ENCODE measurements at regions not wholly inside any gene's neighbourhood (a gene's known extent, or its start where the extent isn't known, plus 50 kb on each side); places are given as distances from the start of the nearest gene placed in this dataset.

DNA sequence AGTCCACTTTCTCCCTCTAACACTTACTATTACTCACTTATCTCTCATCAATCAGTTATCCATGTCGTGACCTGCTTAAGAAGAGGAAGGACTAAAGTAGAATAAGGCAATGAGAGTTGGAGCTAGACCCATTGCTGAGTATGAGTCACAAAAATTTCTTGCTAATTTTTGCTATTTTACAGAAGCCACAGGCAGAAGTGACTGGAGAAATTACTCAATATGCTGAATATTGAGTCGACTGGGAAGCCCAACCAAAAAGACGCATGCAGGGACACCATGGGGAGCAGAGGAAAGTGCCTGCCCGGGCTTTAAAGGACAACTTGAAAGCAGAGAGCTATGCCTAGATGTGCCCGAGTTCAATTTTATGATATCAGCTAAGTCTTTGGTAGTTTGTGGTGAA, 115.4 kb upstream of the FOXG1 start:
- no peak for DNase-seq (ENCODE audit: low spot score, unreplicated experiment)
- H3K36me3 Mint-ChIP-seq (ENCODE audit: insufficient read depth) = no peaks in the 10 kb centered on the region

GRCh38 chr14:28652782-28653181, 113.8 kb upstream of the FOXG1 start:
- peaks cover 2% of the 10 kb centered on the region for H3K9me3 Mint-ChIP-seq (ENCODE audit: low read depth)
- no peak overlapping the region for H3K4me3 Mint-ChIP-seq (ENCODE audit: low read depth)
- no peaks in the 10 kb centered on the region for H3K36me3 Mint-ChIP-seq (ENCODE audit: insufficient read depth)
- H3K27me3 Mint-ChIP-seq = no peaks in the 10 kb centered on the region
- peaks cover 7% of the 10 kb centered on the region for H3K4me1 Mint-ChIP-seq (ENCODE audit: low read depth)
- DNase-seq (ENCODE audit: low spot score, unreplicated experiment) = no peak
- TF ChIP-seq, protein P1, sequence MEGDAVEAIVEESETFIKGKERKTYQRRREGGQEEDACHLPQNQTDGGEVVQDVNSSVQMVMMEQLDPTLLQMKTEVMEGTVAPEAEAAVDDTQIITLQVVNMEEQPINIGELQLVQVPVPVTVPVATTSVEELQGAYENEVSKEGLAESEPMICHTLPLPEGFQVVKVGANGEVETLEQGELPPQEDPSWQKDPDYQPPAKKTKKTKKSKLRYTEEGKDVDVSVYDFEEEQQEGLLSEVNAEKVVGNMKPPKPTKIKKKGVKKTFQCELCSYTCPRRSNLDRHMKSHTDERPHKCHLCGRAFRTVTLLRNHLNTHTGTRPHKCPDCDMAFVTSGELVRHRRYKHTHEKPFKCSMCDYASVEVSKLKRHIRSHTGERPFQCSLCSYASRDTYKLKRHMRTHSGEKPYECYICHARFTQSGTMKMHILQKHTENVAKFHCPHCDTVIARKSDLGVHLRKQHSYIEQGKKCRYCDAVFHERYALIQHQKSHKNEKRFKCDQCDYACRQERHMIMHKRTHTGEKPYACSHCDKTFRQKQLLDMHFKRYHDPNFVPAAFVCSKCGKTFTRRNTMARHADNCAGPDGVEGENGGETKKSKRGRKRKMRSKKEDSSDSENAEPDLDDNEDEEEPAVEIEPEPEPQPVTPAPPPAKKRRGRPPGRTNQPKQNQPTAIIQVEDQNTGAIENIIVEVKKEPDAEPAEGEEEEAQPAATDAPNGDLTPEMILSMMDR (IDR thresholded peaks at IDR 0.05; ENCODE audit: unreplicated experiment) = no peak
- no peak overlapping the region for H3K27ac Mint-ChIP-seq

More for the DNA sequence above, 115.4 kb upstream of the FOXG1 start:
- Mint-ChIP-seq H3K4me3 (ENCODE audit: low read depth) (no peak overlapping the region), H3K27ac (no peak overlapping the region), H3K4me1 (ENCODE audit: low read depth) (peaks cover 7% of the 10 kb centered on the region), H3K27me3 (no peaks in the 10 kb centered on the region), H3K9me3 (ENCODE audit: low read depth) (peaks cover 2% of the 10 kb centered on the region)
- TF ChIP-seq, protein P1 (IDR thresholded peaks at IDR 0.05; ENCODE audit: unreplicated experiment) = no peak

DNA sequence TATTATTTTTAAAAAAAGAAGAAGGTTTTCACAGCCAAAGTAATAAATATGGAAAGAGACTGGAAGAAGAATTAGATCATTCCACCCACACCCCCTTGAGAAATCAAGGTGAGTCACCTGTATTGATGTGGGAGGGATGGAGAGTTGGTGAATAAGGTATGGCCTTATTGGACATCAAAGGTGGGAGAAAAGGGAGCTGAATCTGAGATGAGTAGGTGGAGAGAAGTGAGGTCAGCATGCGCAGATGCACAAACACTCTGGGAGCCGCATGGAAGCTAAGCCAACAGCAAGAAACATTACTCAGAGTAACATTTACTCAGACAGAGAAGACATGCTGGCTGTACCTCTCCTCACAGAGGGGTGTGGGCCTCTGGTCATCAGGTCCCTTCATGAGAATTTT, 113.1 kb upstream of the FOXG1 start:
- Mint-ChIP-seq H3K4me1 (ENCODE audit: low read depth) (peaks cover 7% of the 10 kb centered on the region), H3K4me3 (ENCODE audit: low read depth) (no peak overlapping the region), H3K27ac (peak overlapping the region; percentile 60), H3K27me3 (no peaks in the 10 kb centered on the region), H3K9me3 (ENCODE audit: low read depth) (peaks cover 2% of the 10 kb centered on the region), H3K36me3 (ENCODE audit: insufficient read depth) (no peaks in the 10 kb centered on the region)
- TF ChIP-seq, protein P1 (IDR thresholded peaks at IDR 0.05; ENCODE audit: unreplicated experiment) = no peak
- DNase-seq (ENCODE audit: low spot score, unreplicated experiment) = no peak

- Mint-ChIP-seq H3K4me1 (ENCODE audit: low read depth) (peaks cover 7% of the 10 kb centered on the region), H3K36me3 (ENCODE audit: insufficient read depth) (no peaks in the 10 kb centered on the region), H3K4me3 (ENCODE audit: low read depth) (no peak overlapping the region), H3K9me3 (ENCODE audit: low read depth) (no peaks in the 10 kb centered on the region), H3K27me3 (no peaks in the 10 kb centered on the region), H3K27ac (no peak overlapping the region)
- DNase-seq (ENCODE audit: low spot score, unreplicated experiment) = no peak
- TF ChIP-seq, protein P1 (IDR thresholded peaks at IDR 0.05; ENCODE audit: unreplicated experiment) = no peak
These were observed 109.8 kb upstream of the FOXG1 start for GRCh38 chr14:28656704-28657255.

GRCh38 chr14:28661171-28661772, 105.3 kb upstream of the FOXG1 start:
- DNase-seq (ENCODE audit: low spot score, unreplicated experiment) = no peak
- Mint-ChIP-seq H3K4me1 (ENCODE audit: low read depth) (no peaks in the 10 kb centered on the region), H3K36me3 (ENCODE audit: insufficient read depth) (no peaks in the 10 kb centered on the region), H3K4me3 (ENCODE audit: low read depth) (no peak overlapping the region), H3K27ac (peak overlapping the region; percentile 41), H3K9me3 (ENCODE audit: low read depth) (no peaks in the 10 kb centered on the region), H3K27me3 (no peaks in the 10 kb centered on the region)
- TF ChIP-seq, protein P1 (IDR thresholded peaks at IDR 0.05; ENCODE audit: unreplicated experiment) = no peak

Data from progenitor cell of endocrine pancreas (in vitro differentiated cells).